Adrenal gland (tissue), 9 donors: ENCODE measurements at regions not wholly inside any gene's neighbourhood (a gene's known extent, or its start where the extent isn't known, plus 50 kb on each side); places are given as distances from the start of the nearest gene placed in this dataset.

Experiments used
- DNase-seq, 7 donors: peaks; one replicate each; pipeline ENCODE4 v3.0.0-alpha.2; 2019 to 2020
- H3K27ac ChIP-seq, 5 donors: fragments of 200-600 bp; sonication (generic) in 4 of 5; 1 replicate in 3 of 5; 2 replicates in 2 of 5; pipeline versions ENCODE4 v1.5.1 to v1.8.0; 2016 to 2020; ENCODE audit warnings: mild to moderate bottlenecking in 1 of 5
- H3K27me3 ChIP-seq: fragments of 200-600 bp; 2 replicates; pipeline ENCODE4 v1.8.0; 2021
- H3K36me3 ChIP-seq, 2 donors: fragments of 200-600 bp; replicated peaks in 1 of 2; 1 replicate in 1 of 2; 2 replicates in 1 of 2; pipeline versions ENCODE4 v1.5.1 to v1.8.0; 2018 to 2022
- H3K4me1 ChIP-seq, 2 donors: fragments of 200-600 bp; replicated peaks in 1 of 2; 1 replicate in 1 of 2; 2 replicates in 1 of 2; pipeline versions ENCODE4 v1.5.1 to v1.8.0; 2018 to 2021
- H3K4me3 ChIP-seq, 4 donors: fragments of 200-600 bp; sonication (generic) in 3 of 4; one replicate each; pipeline ENCODE4 v1.5.1; 2016 to 2018
- H3K9me3 ChIP-seq, 3 donors: fragments of 200-600 bp; sonication (generic) in 1 of 3; replicated peaks in 1 of 3; 1 replicate in 2 of 3; 2 replicates in 1 of 3; pipeline versions ENCODE4 v1.5.1 to v1.8.0; 2016 to 2021
- CTCF ChIP-seq, 6 experiments: fragments of 450-650 bp in 4 of 6; fragments of 200-600 bp in 2 of 6; sonication (generic) in 1 of 6; IDR thresholded peaks; 1 replicate in 5 of 6; 2 replicates in 1 of 6; pipeline versions ENCODE4 v1.5.1 to v1.8.0; 2016 to 2021; ENCODE audit warnings: antibody characterized with exemption in 6 of 6, mild to moderate bottlenecking in 2 of 6, moderate library complexity in 1 of 6
- POLR2A ChIP-seq, 2 donors: fragments of 450-650 bp; IDR thresholded peaks; one replicate each; pipeline ENCODE4 v1.6.1; 2017; ENCODE audit warnings: antibody characterized with exemption in 2 of 2, mild to moderate bottlenecking in 2 of 2, moderate library complexity in 1 of 2
- WGBS, 4 donors: extraction: QIAGEN DNeasy Blood & Tissue Kit in 2 of 4; methylation state at CpG; one replicate each; pipeline versions ENCODE4 v1.1.5 to v1.1.7; 2013 to 2017; 5-methylcytosine and 5-hydroxymethylcytosine counted together
- intact Hi-C, 2 donors: fragments of 100-400 bp; cut with DNase I; formaldehyde crosslinking; loops; one replicate each; pipeline versions ENCODE4 v1.14.1 to v1.15.0; 2022 to 2023
- donor health status: healthy with polysubstance abuse.
- donor health status: Bipolar disorder and iron deficiency.
- donor health status: DM: yes; HTN: yes; CAD: no.
- donor health status: DM: no; HTN: no; CAD: no.
- donor health status: DM: no; HTN: no; CAD: no.

- Histone ChIP-seq H3K4me1 (no peaks in the 10 kb centered on the region), H3K27ac (no peak overlapping the region), H3K27me3 (no peaks in the 10 kb centered on the region), H3K36me3 (no peaks in the 10 kb centered on the region), H3K4me3 (no peak overlapping the region), H3K9me3 (no peaks in the 10 kb centered on the region)
- WGBS, 4 donors = 26 to 38% (median 32%) methylated on average over 1 of the region's 1 CpG
- no peak for DNase-seq
- TF ChIP-seq POLR2A (IDR thresholded peaks at IDR 0.05) (no peak), CTCF (IDR thresholded peaks at IDR 0.05) (no peak)
- intact Hi-C loops = no loop called here
Measured at GRCh38 chr5:152978141-152978835, 512.2 kb upstream of the GRIA1 start.

- no peak overlapping the region for H3K27ac ChIP-seq
- H3K36me3 ChIP-seq = no peaks in the 10 kb centered on the region
- intact Hi-C loops = no loop called here
- no peaks in the 10 kb centered on the region for H3K4me1 ChIP-seq
- H3K27me3 ChIP-seq = no peaks in the 10 kb centered on the region
- TF ChIP-seq POLR2A (IDR thresholded peaks at IDR 0.05) (no peak), CTCF (IDR thresholded peaks at IDR 0.05) (no peak)
- no peak for DNase-seq
- no peak overlapping the region for H3K4me3 ChIP-seq
- H3K9me3 ChIP-seq = no peaks in the 10 kb centered on the region
- 32 to 50% (median 41%) methylated on average over 1 of the region's 1 CpG for WGBS, 4 donors
Measured at GRCh38 chr5:152987131-152987530, 503.3 kb upstream of the GRIA1 start.

GRCh38 chr5:152990217-152990616, 500.3 kb upstream of the GRIA1 start:
- WGBS, 4 donors = 77 to 81% (median 79%) methylated on average over 2 of the region's 2 CpGs
- Histone ChIP-seq H3K4me1 (no peaks in the 10 kb centered on the region), H3K4me3 (no peak overlapping the region), H3K36me3 (no peaks in the 10 kb centered on the region), H3K27ac (no peak overlapping the region), H3K27me3 (no peaks in the 10 kb centered on the region), H3K9me3 (no peaks in the 10 kb centered on the region)
- TF ChIP-seq CTCF (IDR thresholded peaks at IDR 0.05) (no peak), POLR2A (IDR thresholded peaks at IDR 0.05) (no peak)
- no peak for DNase-seq
- intact Hi-C loops = no loop called here

GRCh38 chr5:152990649-152991048, 499.8 kb upstream of the GRIA1 start:
- Histone ChIP-seq H3K36me3 (no peaks in the 10 kb centered on the region), H3K27me3 (no peaks in the 10 kb centered on the region), H3K9me3 (no peaks in the 10 kb centered on the region), H3K4me1 (no peaks in the 10 kb centered on the region), H3K4me3 (no peak overlapping the region), H3K27ac (no peak overlapping the region)
- intact Hi-C loops = no loop called here
- no peak for DNase-seq
- WGBS, 4 donors = 65 to 86% (median 75%) methylated on average over 2 of the region's 2 CpGs
- TF ChIP-seq CTCF (IDR thresholded peaks at IDR 0.05) = no peak
- no peak for TF ChIP-seq POLR2A (IDR thresholded peaks at IDR 0.05)
